H1 (cell line): ENCODE measurements at regions not wholly inside any gene's neighbourhood (a gene's known extent, or its start where the extent isn't known, plus 50 kb on each side); places are given as distances from the start of the nearest gene placed in this dataset.
A peak's percentile ranks its signal among the peaks of the same experiment; 100 is the strongest.

ENCODE experiments used
- CTCF ChIA-PET: fragments of 300-600 bp; sonication (Branson Sonifier 250); formaldehyde crosslinking; loops from one replicate; lab custom pipeline; 2021; ENCODE audit not compliant: partially characterized antibody; lab: Charles Lee
- POLR2A ChIA-PET: fragments of 300-600 bp; sonication (Branson Sonifier 250); formaldehyde crosslinking; loops from one replicate; lab custom pipeline; 2021; ENCODE audit warnings: inconsistent platforms; ENCODE audit not compliant: partially characterized antibody; lab: Charles Lee
- DNase-seq, 2 experiments: peaks; one replicate each; pipeline versions ENCODE4 v3.0.0 to v3.0.0-alpha.2; 2010 to 2022; ENCODE audit warnings: low spot score in 2 of 2, low read depth in 1 of 2, mixed read lengths in 1 of 2
- FAIRE-seq: peaks from 2 replicates; lab custom pipeline; 2011; peaks lifted over from hg19 to GRCh38; lab: Jason Lieb, UNC
- H2AFZ ChIP-seq: 2 replicates; pipeline ENCODE4 v1.8.1; 2012; ENCODE audit warnings: low read length, inconsistent platforms
- H2AK5ac ChIP-seq: 2 replicates; pipeline ENCODE4 v1.6.1; 2013; ENCODE audit warnings: low read depth, low read length
- H2BK120ac ChIP-seq: replicated peaks from 2 replicates; pipeline ENCODE3; 2013; ENCODE audit warnings: low read depth, low read length, inconsistent platforms
- H2BK12ac ChIP-seq: 2 replicates; pipeline ENCODE4 v1.6.1; 2013; ENCODE audit warnings: low read depth, low read length
- H2BK15ac ChIP-seq: 2 replicates; pipeline ENCODE4 v1.6.1; 2013; ENCODE audit warnings: low read length
- H2BK20ac ChIP-seq: 2 replicates; pipeline ENCODE4 v1.6.1; 2013; ENCODE audit warnings: low read length
- H2BK5ac ChIP-seq: 2 replicates; pipeline ENCODE4 v1.6.1; 2013; ENCODE audit warnings: low read depth, low read length
- H3K14ac ChIP-seq: 2 replicates; pipeline ENCODE4 v1.6.1; 2013; ENCODE audit warnings: inconsistent platforms; ENCODE audit not compliant: insufficient read length
- H3K18ac ChIP-seq: 2 replicates; pipeline ENCODE4 v1.6.1; 2013; ENCODE audit warnings: low read length; ENCODE audit errors: extremely low read depth
- H3K23ac ChIP-seq: 2 replicates; pipeline ENCODE4 v1.6.1; 2013; ENCODE audit warnings: inconsistent platforms; ENCODE audit not compliant: insufficient read length
- H3K23me2 ChIP-seq: 2 replicates; pipeline ENCODE4 v1.6.1; 2013; ENCODE audit warnings: low read depth, low read length
- H3K27ac ChIP-seq: 2 replicates; pipeline ENCODE4 v1.6.1; 2011; ENCODE audit warnings: low read depth, low read length, inconsistent platforms
- H3K27me3 ChIP-seq, 4 experiments: replicated peaks in 1 of 4; 1 replicate in 1 of 4; 2 replicates in 3 of 4; pipeline versions ENCODE4 v1.6.1 to v1.8.1; 2011 to 2013; ENCODE audit warnings: low read length in 3 of 4, mild to moderate bottlenecking in 3 of 4, inconsistent platforms in 2 of 4, mixed read lengths in 2 of 4, moderate library complexity in 1 of 4; ENCODE audit not compliant: control insufficient read depth in 3 of 4, insufficient read depth in 3 of 4; ENCODE audit errors: extremely low read depth in 1 of 4
- H3K36me3 ChIP-seq, 4 experiments: 2 replicates each; pipeline versions ENCODE4 v1.6.1 to v1.8.1; 2011 to 2013; ENCODE audit warnings: mild to moderate bottlenecking in 4 of 4, low read length in 3 of 4, moderate library complexity in 2 of 4, control low read depth in 1 of 4, inconsistent platforms in 1 of 4; ENCODE audit not compliant: insufficient read depth in 4 of 4, control insufficient read depth in 2 of 4
- H3K4ac ChIP-seq: replicated peaks from 2 replicates; pipeline ENCODE3; 2013; ENCODE audit warnings: low read length, low read depth, mixed read lengths, inconsistent platforms; ENCODE audit not compliant: insufficient read length
- H3K4me1 ChIP-seq, 4 experiments: replicated peaks in 1 of 4; 1 replicate in 1 of 4; 2 replicates in 3 of 4; pipeline versions ENCODE4 v1.6.1 to v1.8.1; 2011 to 2013; ENCODE audit warnings: low read length in 3 of 4, inconsistent platforms in 2 of 4, mixed read lengths in 1 of 4; ENCODE audit not compliant: insufficient read depth in 4 of 4, control insufficient read depth in 3 of 4
- H3K4me2 ChIP-seq, 2 experiments: 2 replicates each; pipeline versions ENCODE4 v1.6.1 to v1.8.1; 2011 to 2013; ENCODE audit warnings: low read depth in 2 of 2, low read length in 2 of 2, control low read depth in 1 of 2, inconsistent platforms in 1 of 2, mild to moderate bottlenecking in 1 of 2; ENCODE audit not compliant: insufficient read depth in 1 of 2
- H3K4me3 ChIP-seq, 4 experiments: fragments of 200-600, 300-600 bp in 1 of 4; sonication (generic), shearing (Covaris generic), sonication (Bioruptor Twin) in 1 of 4; 2 replicates each; pipeline versions ENCODE4 v1.5.1 to v1.8.1; 2011 to 2016; ENCODE audit warnings: low read length in 4 of 4, low read depth in 3 of 4, control low read depth in 2 of 4, inconsistent platforms in 2 of 4, mild to moderate bottlenecking in 2 of 4, mixed read lengths in 1 of 4, moderate library complexity in 1 of 4; ENCODE audit not compliant: insufficient read depth in 2 of 4; ENCODE audit errors: extremely low read depth in 1 of 4
- H3K56ac ChIP-seq: replicated peaks from 2 replicates; pipeline ENCODE3; 2013; ENCODE audit warnings: low read depth, mild to moderate bottlenecking, mixed read lengths, low read length, inconsistent platforms; ENCODE audit not compliant: insufficient read length
- H3K79me1 ChIP-seq: 2 replicates; pipeline ENCODE4 v1.6.1; 2013; ENCODE audit warnings: low read depth, low read length, control low read depth
- H3K79me2 ChIP-seq, 2 experiments: 2 replicates each; pipeline versions ENCODE4 v1.6.1 to v1.8.1; 2012 to 2013; ENCODE audit warnings: low read length in 2 of 2, mild to moderate bottlenecking in 2 of 2, inconsistent platforms in 1 of 2; ENCODE audit not compliant: insufficient read depth in 2 of 2, control insufficient read depth in 1 of 2
- H3K9ac ChIP-seq, 4 experiments: replicated peaks in 1 of 4; 1 replicate in 1 of 4; 2 replicates in 3 of 4; pipeline versions ENCODE4 v1.6.1 to v1.8.1; 2011 to 2013; ENCODE audit warnings: low read depth in 3 of 4, low read length in 3 of 4, control low read depth in 2 of 4, mild to moderate bottlenecking in 2 of 4, moderate library complexity in 2 of 4, inconsistent platforms in 1 of 4; ENCODE audit errors: extremely low read depth in 1 of 4
- H3K9me3 ChIP-seq, 2 experiments: 2 replicates each; pipeline versions ENCODE4 v1.6.1 to v1.8.1; 2012 to 2013; ENCODE audit warnings: mild to moderate bottlenecking in 2 of 2, moderate library complexity in 2 of 2, control low read depth in 1 of 2, inconsistent platforms in 1 of 2, low read depth in 1 of 2, low read length in 1 of 2, mixed read lengths in 1 of 2; ENCODE audit not compliant: insufficient read depth in 2 of 2
- H4K20me1 ChIP-seq, 2 experiments: replicated peaks in 1 of 2; 2 replicates each; pipeline versions ENCODE3 to v1.8.1; 2011 to 2013; ENCODE audit warnings: inconsistent platforms in 2 of 2, low read length in 2 of 2, mild to moderate bottlenecking in 1 of 2; ENCODE audit not compliant: insufficient read depth in 2 of 2, control insufficient read depth in 1 of 2
- H4K5ac ChIP-seq: 2 replicates; pipeline ENCODE4 v1.6.1; 2013; ENCODE audit warnings: low read length, low read depth, mixed read lengths, inconsistent platforms; ENCODE audit not compliant: insufficient read length
- H4K8ac ChIP-seq: 2 replicates; pipeline ENCODE4 v1.8.0; 2013; ENCODE audit warnings: mild to moderate bottlenecking, moderate library complexity, low read length, inconsistent platforms; ENCODE audit not compliant: insufficient read depth; ENCODE audit errors: extremely low read depth
- H4K91ac ChIP-seq: replicated peaks from 2 replicates; pipeline ENCODE3; 2013; ENCODE audit warnings: low read length, mixed read lengths, inconsistent platforms; ENCODE audit not compliant: insufficient read length
- ASH2L ChIP-seq: fragments of 200-600, 300-600 bp; sonication (generic); IDR thresholded peaks from one replicate; pipeline ENCODE4 v1.7.1; 2017; ENCODE audit warnings: low read length
- CBX8 ChIP-seq: fragments of 300-800, 300-1000 bp; sonication (generic); IDR thresholded peaks from 2 replicates; pipeline ENCODE4 v1.7.1; 2016; ENCODE audit warnings: low read depth, low read length, borderline replicate concordance
- CEBPB ChIP-seq: IDR thresholded peaks from 2 replicates; pipeline ENCODE4 v1.6.1; 2012; ENCODE audit warnings: low read depth, low read length
- POLR2A ChIP-seq, 2 experiments: IDR thresholded peaks; 1 replicate in 1 of 2; 2 replicates in 1 of 2; pipeline ENCODE4 v1.6.1; 2011; ENCODE audit warnings: low read depth in 2 of 2, low read length in 2 of 2, mild to moderate bottlenecking in 2 of 2; ENCODE audit errors: control extremely low read depth in 1 of 2
- RAD21 ChIP-seq, 2 experiments: IDR thresholded peaks in 1 of 2; conservative IDR thresholded peaks in 1 of 2; 2 replicates each; pipeline ENCODE4 v1.6.1; 2011; ENCODE audit warnings: low read depth in 2 of 2, low read length in 2 of 2, improper control_type of control experiment in 1 of 2, inconsistent platforms in 1 of 2, mild to moderate bottlenecking in 1 of 2, moderate library complexity in 1 of 2
- TAF1 ChIP-seq: IDR thresholded peaks from 2 replicates; pipeline ENCODE4 v1.6.1; 2011; ENCODE audit warnings: mild to moderate bottlenecking, low read depth, low read length
- TEAD4 ChIP-seq: IDR thresholded peaks from 2 replicates; pipeline ENCODE4 v1.6.1; 2012; ENCODE audit warnings: low read depth, low read length, inconsistent platforms, mixed read lengths
- YY1 ChIP-seq: IDR thresholded peaks from 2 replicates; pipeline ENCODE4 v1.6.1; 2011; ENCODE audit warnings: low read depth, mild to moderate bottlenecking, low read length
- WGBS, 2 experiments: shearing (Covaris generic) in 1 of 2; methylation state at CpG; one replicate each; pipeline versions ENCODE4 v1.1.6 to v1.1.7; 2013 to 2015; ENCODE audit warnings: low lambda C conversion rate in 2 of 2, mixed read lengths in 2 of 2, inconsistent platforms in 1 of 2, low coverage in 1 of 2, missing lambda C conversion rate in 1 of 2; ENCODE audit not compliant: insufficient replicate concordance in 2 of 2, insufficient coverage in 1 of 2, insufficient read length in 1 of 2; ENCODE audit errors: extremely low coverage in 1 of 2, missing lambda C conversion rate in 1 of 2; 5-methylcytosine and 5-hydroxymethylcytosine counted together
- TF ChIP-seq, protein P1 (sequence below), 3 experiments: IDR thresholded peaks; 1 replicate in 2 of 3; 2 replicates in 1 of 3; pipeline versions ENCODE4 v1.5.1 to v1.6.1; 2011; ENCODE audit warnings: low read length in 3 of 3, mild to moderate bottlenecking in 3 of 3, inconsistent platforms in 2 of 3, low read depth in 1 of 3, moderate library complexity in 1 of 3; ENCODE audit not compliant: insufficient read depth in 1 of 3; ENCODE audit errors: control extremely low read depth in 1 of 3

DNA sequence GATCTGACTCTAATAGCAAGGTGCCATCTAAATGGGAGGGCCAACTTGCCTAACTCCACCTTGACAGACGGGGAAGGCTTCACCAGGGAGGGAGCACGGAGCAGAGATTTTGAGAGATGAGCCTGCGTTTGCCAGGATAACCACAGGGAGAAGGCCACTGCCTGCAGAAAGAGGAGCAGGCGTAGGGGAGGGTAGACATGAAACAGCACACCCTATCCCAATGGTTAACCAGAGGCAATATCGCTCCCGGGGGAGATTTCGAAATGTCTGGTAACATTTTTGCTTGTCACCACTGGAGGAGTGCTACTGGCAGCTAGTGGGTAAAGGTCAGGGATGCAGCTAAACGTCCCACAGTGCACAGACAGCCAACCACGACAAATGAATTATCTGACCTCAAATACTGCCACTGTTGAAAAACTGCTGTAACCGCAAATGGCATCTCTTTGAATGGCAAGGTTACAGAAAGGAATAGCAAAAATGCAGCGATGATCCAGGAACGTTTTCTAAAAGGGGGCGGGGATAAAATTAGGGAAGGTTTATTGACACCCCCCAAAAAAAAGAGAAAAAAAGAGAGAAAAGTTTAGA lies 126.0 kb upstream of the ATF7IP start:
- POLR2A ChIA-PET: interaction anchor here (0.6 to 3.0 kb wide), 7 partner anchors 12 to 474 kb away, joined by 3 to 17 read pairs (median 5); partner anchors contain the start of gene ATF7IP
- peak in 1 of 2 experiments; percentile 61 for DNase-seq
- peak overlapping the region; percentile 37 to 56 for H3K4me2 ChIP-seq

More for the DNA sequence above, 126.0 kb upstream of the ATF7IP start:
- Histone ChIP-seq H3K9me3 (peaks cover 0 to 7% of the 10 kb centered on the region in 2 experiments; a peak in 1 of 4 replicates), H2BK20ac (no peak overlapping the region), H4K91ac (peak overlapping the region; percentile 1), H3K9ac (no peak overlapping the region), H2AK5ac (no peak overlapping the region), H3K56ac (no peak overlapping the region), H2BK5ac (peak overlapping the region; percentile 12), H3K23me2 (peaks cover 4% of the 10 kb centered on the region; the same call in 1 of the 2 replicates), H2BK15ac (no peak overlapping the region), H4K8ac (no peak overlapping the region), H3K4me3 (peak overlapping the region in 1 of 4 experiments; percentile 26; a peak in 1 of 8 replicates), H4K5ac (no peak overlapping the region), H3K14ac (no peak overlapping the region), H3K23ac (no peak overlapping the region), H3K79me1 (no peaks in the 10 kb centered on the region), H4K20me1 (no peaks in the 10 kb centered on the region), H3K18ac (no peak overlapping the region), H2BK120ac (no peak overlapping the region), H3K27ac (no peak overlapping the region; the same call in 1 of the 2 replicates), H3K4ac (no peak overlapping the region), H2BK12ac (no peak overlapping the region), H2AFZ (peak overlapping the region; percentile 83), H3K79me2 (no peaks in the 10 kb centered on the region), H3K27me3 (no peaks in the 10 kb centered on the region), H3K4me1 (peaks cover 2 to 12% (median 5%) of the 10 kb centered on the region in 4 experiments; a peak in 6 of 7 replicates), H3K36me3 (no peaks in the 10 kb centered on the region)
- peak; percentile 66 for FAIRE-seq
- CTCF ChIA-PET: interaction anchor here (0.6 to 6.9 kb wide), 21 partner anchors 13 to 428 kb away, joined by 3 to 82 read pairs (median 5); partner anchors contain the start of gene ATF7IP
- 55% methylated on average over 13 of the region's 13 CpGs; no CpG with 5 or more reads in 1 of the 2 experiments for WGBS, 2 experiments
- TF ChIP-seq ASH2L: peak; percentile 4
- TF ChIP-seq CBX8: no peak
- TF ChIP-seq RAD21 (IDR thresholded peaks at IDR 0.05 in 1 of 2, conservative IDR thresholded peaks at IDR 0.05 in 1 of 2; ENCODE audit: low read depth in 2 of 2, low read length in 2 of 2): peak; percentile 22 to 35
- TF ChIP-seq TEAD4: no peak
- 0 out of 3 replicates have a peak, but pooled peaks of 1 of the 2 experiments have one; percentile 27 for TF ChIP-seq POLR2A (IDR thresholded peaks at IDR 0.05; ENCODE audit: control extremely low read depth in 1 of 2, low read depth in 2 of 2, low read length in 2 of 2)
- peak; percentile 23; the same call in 1 of the 2 replicates for TF ChIP-seq TAF1
- peak; percentile 86 for TF ChIP-seq CEBPB
- TF ChIP-seq, protein P1, sequence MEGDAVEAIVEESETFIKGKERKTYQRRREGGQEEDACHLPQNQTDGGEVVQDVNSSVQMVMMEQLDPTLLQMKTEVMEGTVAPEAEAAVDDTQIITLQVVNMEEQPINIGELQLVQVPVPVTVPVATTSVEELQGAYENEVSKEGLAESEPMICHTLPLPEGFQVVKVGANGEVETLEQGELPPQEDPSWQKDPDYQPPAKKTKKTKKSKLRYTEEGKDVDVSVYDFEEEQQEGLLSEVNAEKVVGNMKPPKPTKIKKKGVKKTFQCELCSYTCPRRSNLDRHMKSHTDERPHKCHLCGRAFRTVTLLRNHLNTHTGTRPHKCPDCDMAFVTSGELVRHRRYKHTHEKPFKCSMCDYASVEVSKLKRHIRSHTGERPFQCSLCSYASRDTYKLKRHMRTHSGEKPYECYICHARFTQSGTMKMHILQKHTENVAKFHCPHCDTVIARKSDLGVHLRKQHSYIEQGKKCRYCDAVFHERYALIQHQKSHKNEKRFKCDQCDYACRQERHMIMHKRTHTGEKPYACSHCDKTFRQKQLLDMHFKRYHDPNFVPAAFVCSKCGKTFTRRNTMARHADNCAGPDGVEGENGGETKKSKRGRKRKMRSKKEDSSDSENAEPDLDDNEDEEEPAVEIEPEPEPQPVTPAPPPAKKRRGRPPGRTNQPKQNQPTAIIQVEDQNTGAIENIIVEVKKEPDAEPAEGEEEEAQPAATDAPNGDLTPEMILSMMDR (IDR thresholded peaks at IDR 0.05; ENCODE audit: control extremely low read depth in 1 of 3, insufficient read depth in 1 of 3, low read depth in 1 of 3, low read length in 3 of 3): peak in 2 of 3 experiments; percentile 6 to 21; a peak in 2 of 4 replicates
- 0 out of 2 replicates have a peak, but pooled peaks have one; percentile 16 for TF ChIP-seq YY1
